ENCODE measurements at regions not wholly inside any gene's neighbourhood (a gene's known extent, or its start where the extent isn't known, plus 50 kb on each side); places are given as distances from the start of the nearest gene placed in this dataset.

GRCh38 chr3:43791246-43791645 lies 100.5 kb downstream of the ABHD5 start:
- peaks cover 3% of the 10 kb centered on the region for H3K27me3 Mint-ChIP-seq (ENCODE audit: insufficient read depth, low read depth, poor library complexity)
- H4K20me1 ChIP-seq (replicated peaks; ENCODE audit: insufficient read depth): no peaks in the 10 kb centered on the region

GRCh38 chr3:43792904-43793303 lies 102.2 kb downstream of the ABHD5 start:
- Histone ChIP-seq H3K9me2 (ENCODE audit: insufficient read depth) (peaks cover 6% of the 10 kb centered on the region; the same call in 1 of the 2 replicates), H2AFZ (0 out of 2 replicates have a peak overlapping the region, but pooled peaks have one; percentile 32), H3F3A (replicated peaks; ENCODE audit: low read depth) (no peaks in the 10 kb centered on the region), H3K4me1 (ENCODE audit: insufficient read depth) (no peaks in the 10 kb centered on the region), H3K79me2 (replicated peaks; ENCODE audit: insufficient read depth) (no peaks in the 10 kb centered on the region), H3K27me3 (ENCODE audit: insufficient read depth) (no peaks in the 10 kb centered on the region), H4K20me1 (replicated peaks; ENCODE audit: insufficient read depth) (no peaks in the 10 kb centered on the region), H3K4me2 (no peak overlapping the region), H3K4me3 (no peak overlapping the region), H3K27ac (ENCODE audit: low read depth) (no peak overlapping the region), H3K36me3 (ENCODE audit: insufficient read depth) (no peaks in the 10 kb centered on the region)
- Mint-ChIP-seq H3K4me1 (no peaks in the 10 kb centered on the region), H3K36me3 (ENCODE audit: low read depth) (no peaks in the 10 kb centered on the region), H3K27me3 (ENCODE audit: insufficient read depth, low read depth, poor library complexity) (peaks cover 5% of the 10 kb centered on the region), H3K9me3 (no peaks in the 10 kb centered on the region; the same call in 2 of the 3 replicates), H3K27ac (no peak overlapping the region), H3K4me3 (no peak overlapping the region)
- ATAC-seq: peak; percentile 54; the same call in 2 of the 3 replicates
- DNase-seq (ENCODE audit: low spot score): no peak
- TF ChIP-seq ZNF114 (CRISPR knock-in tag; IDR thresholded peaks at IDR 0.05) (no peak), JUNB (IDR thresholded peaks at IDR 0.05; ENCODE audit: unreplicated experiment) (no peak), ZNF462 (CRISPR knock-in tag; IDR thresholded peaks at IDR 0.05) (no peak)
- TF ChIP-seq, protein P1, sequence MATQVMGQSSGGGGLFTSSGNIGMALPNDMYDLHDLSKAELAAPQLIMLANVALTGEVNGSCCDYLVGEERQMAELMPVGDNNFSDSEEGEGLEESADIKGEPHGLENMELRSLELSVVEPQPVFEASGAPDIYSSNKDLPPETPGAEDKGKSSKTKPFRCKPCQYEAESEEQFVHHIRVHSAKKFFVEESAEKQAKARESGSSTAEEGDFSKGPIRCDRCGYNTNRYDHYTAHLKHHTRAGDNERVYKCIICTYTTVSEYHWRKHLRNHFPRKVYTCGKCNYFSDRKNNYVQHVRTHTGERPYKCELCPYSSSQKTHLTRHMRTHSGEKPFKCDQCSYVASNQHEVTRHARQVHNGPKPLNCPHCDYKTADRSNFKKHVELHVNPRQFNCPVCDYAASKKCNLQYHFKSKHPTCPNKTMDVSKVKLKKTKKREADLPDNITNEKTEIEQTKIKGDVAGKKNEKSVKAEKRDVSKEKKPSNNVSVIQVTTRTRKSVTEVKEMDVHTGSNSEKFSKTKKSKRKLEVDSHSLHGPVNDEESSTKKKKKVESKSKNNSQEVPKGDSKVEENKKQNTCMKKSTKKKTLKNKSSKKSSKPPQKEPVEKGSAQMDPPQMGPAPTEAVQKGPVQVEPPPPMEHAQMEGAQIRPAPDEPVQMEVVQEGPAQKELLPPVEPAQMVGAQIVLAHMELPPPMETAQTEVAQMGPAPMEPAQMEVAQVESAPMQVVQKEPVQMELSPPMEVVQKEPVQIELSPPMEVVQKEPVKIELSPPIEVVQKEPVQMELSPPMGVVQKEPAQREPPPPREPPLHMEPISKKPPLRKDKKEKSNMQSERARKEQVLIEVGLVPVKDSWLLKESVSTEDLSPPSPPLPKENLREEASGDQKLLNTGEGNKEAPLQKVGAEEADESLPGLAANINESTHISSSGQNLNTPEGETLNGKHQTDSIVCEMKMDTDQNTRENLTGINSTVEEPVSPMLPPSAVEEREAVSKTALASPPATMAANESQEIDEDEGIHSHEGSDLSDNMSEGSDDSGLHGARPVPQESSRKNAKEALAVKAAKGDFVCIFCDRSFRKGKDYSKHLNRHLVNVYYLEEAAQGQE (IDR thresholded peaks at IDR 0.05; ENCODE audit: unreplicated experiment): no peak
- TF ChIP-seq, protein P2, sequence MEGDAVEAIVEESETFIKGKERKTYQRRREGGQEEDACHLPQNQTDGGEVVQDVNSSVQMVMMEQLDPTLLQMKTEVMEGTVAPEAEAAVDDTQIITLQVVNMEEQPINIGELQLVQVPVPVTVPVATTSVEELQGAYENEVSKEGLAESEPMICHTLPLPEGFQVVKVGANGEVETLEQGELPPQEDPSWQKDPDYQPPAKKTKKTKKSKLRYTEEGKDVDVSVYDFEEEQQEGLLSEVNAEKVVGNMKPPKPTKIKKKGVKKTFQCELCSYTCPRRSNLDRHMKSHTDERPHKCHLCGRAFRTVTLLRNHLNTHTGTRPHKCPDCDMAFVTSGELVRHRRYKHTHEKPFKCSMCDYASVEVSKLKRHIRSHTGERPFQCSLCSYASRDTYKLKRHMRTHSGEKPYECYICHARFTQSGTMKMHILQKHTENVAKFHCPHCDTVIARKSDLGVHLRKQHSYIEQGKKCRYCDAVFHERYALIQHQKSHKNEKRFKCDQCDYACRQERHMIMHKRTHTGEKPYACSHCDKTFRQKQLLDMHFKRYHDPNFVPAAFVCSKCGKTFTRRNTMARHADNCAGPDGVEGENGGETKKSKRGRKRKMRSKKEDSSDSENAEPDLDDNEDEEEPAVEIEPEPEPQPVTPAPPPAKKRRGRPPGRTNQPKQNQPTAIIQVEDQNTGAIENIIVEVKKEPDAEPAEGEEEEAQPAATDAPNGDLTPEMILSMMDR (conservative IDR thresholded peaks at IDR 0.05; ENCODE audit: low read depth in 2 of 2): no peak

More at GRCh38 chr3:43791246-43791645, 100.5 kb downstream of the ABHD5 start:
- H3K79me2 ChIP-seq (replicated peaks; ENCODE audit: insufficient read depth): no peaks in the 10 kb centered on the region
- H3K27ac Mint-ChIP-seq: no peak overlapping the region
- H3K4me2 ChIP-seq: no peak overlapping the region
- no peaks in the 10 kb centered on the region for H3K36me3 ChIP-seq (ENCODE audit: insufficient read depth)
- peaks cover 6% of the 10 kb centered on the region; the same call in 1 of the 2 replicates for H3K9me2 ChIP-seq (ENCODE audit: insufficient read depth)
- no peaks in the 10 kb centered on the region for H3K36me3 Mint-ChIP-seq (ENCODE audit: low read depth)
- no peaks in the 10 kb centered on the region; the same call in 2 of the 3 replicates for H3K9me3 Mint-ChIP-seq
- no peak for ATAC-seq
- H3K4me1 Mint-ChIP-seq: no peaks in the 10 kb centered on the region
- H2AFZ ChIP-seq: no peak overlapping the region
- DNase-seq (ENCODE audit: low spot score): no peak
- no peak overlapping the region for H3K4me3 Mint-ChIP-seq
- no peak overlapping the region for H3K27ac ChIP-seq (ENCODE audit: low read depth)
- H3F3A ChIP-seq (replicated peaks; ENCODE audit: low read depth): no peaks in the 10 kb centered on the region
- H3K4me3 ChIP-seq: no peak overlapping the region
- no peaks in the 10 kb centered on the region for H3K4me1 ChIP-seq (ENCODE audit: insufficient read depth)
- no peaks in the 10 kb centered on the region for H3K27me3 ChIP-seq (ENCODE audit: insufficient read depth)
- TF ChIP-seq, protein P2 (conservative IDR thresholded peaks at IDR 0.05; ENCODE audit: low read depth in 2 of 2): no peak
- TF ChIP-seq EZH2phosphoT487 (IDR thresholded peaks at IDR 0.05; ENCODE audit: unreplicated experiment): no peak
